ENCODE measurements at regions not wholly inside any gene's neighbourhood (a gene's known extent, or its start where the extent isn't known, plus 50 kb on each side); places are given as distances from the start of the nearest gene placed in this dataset.

DNA sequence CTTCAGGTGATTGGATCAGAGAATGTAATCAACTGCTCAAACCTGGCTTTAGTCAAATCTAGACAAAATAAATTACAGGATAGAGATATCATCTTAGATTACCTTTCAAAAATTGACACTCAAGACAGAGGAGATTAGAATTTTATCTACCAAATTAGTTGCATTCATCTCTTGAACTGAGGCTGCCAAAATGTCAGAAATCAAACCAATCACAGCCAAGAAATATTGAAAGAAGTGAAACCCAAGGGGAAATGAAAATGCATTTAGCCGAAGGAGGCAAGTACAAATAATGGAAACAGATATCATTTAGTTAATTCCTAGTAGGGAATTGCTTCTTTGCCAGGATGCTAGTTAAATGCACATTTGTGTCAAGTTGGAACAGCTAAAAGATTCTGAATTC lies 261.1 kb upstream of the PDZRN3 start:
- peaks cover 21% of the 10 kb centered on the region for H3K9me3 Mint-ChIP-seq
- DNase-seq (ENCODE audit: low spot score) (no peak), ATAC-seq (no peak)
- no peaks in the 10 kb centered on the region for H3K27me3 Mint-ChIP-seq (ENCODE audit: low read depth)
- ChIA-PET CTCF (no interaction called here), POLR2A (no interaction called here)
- H3K4me1 Mint-ChIP-seq: no peaks in the 10 kb centered on the region
- TF ChIP-seq NFE2L1 (CRISPR knock-in tag; IDR thresholded peaks at IDR 0.05) (no peak), ZNF232 (CRISPR knock-in tag; IDR thresholded peaks at IDR 0.05) (no peak), RELA (CRISPR knock-in tag; IDR thresholded peaks at IDR 0.05; ENCODE audit: borderline replicate concordance) (no peak), NR1H2 (CRISPR knock-in tag; IDR thresholded peaks at IDR 0.05) (no peak), TEAD1 (CRISPR knock-in tag; IDR thresholded peaks at IDR 0.05) (no peak), ZBTB43 (CRISPR knock-in tag; IDR thresholded peaks at IDR 0.05) (no peak)
- TF ChIP-seq, protein P1, sequence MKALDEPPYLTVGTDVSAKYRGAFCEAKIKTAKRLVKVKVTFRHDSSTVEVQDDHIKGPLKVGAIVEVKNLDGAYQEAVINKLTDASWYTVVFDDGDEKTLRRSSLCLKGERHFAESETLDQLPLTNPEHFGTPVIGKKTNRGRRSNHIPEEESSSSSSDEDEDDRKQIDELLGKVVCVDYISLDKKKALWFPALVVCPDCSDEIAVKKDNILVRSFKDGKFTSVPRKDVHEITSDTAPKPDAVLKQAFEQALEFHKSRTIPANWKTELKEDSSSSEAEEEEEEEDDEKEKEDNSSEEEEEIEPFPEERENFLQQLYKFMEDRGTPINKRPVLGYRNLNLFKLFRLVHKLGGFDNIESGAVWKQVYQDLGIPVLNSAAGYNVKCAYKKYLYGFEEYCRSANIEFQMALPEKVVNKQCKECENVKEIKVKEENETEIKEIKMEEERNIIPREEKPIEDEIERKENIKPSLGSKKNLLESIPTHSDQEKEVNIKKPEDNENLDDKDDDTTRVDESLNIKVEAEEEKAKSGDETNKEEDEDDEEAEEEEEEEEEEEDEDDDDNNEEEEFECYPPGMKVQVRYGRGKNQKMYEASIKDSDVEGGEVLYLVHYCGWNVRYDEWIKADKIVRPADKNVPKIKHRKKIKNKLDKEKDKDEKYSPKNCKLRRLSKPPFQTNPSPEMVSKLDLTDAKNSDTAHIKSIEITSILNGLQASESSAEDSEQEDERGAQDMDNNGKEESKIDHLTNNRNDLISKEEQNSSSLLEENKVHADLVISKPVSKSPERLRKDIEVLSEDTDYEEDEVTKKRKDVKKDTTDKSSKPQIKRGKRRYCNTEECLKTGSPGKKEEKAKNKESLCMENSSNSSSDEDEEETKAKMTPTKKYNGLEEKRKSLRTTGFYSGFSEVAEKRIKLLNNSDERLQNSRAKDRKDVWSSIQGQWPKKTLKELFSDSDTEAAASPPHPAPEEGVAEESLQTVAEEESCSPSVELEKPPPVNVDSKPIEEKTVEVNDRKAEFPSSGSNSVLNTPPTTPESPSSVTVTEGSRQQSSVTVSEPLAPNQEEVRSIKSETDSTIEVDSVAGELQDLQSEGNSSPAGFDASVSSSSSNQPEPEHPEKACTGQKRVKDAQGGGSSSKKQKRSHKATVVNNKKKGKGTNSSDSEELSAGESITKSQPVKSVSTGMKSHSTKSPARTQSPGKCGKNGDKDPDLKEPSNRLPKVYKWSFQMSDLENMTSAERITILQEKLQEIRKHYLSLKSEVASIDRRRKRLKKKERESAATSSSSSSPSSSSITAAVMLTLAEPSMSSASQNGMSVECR (CRISPR knock-in tag; IDR thresholded peaks at IDR 0.05; ENCODE audit: borderline replicate concordance): no peak
- TF ChIP-seq, protein P2, sequence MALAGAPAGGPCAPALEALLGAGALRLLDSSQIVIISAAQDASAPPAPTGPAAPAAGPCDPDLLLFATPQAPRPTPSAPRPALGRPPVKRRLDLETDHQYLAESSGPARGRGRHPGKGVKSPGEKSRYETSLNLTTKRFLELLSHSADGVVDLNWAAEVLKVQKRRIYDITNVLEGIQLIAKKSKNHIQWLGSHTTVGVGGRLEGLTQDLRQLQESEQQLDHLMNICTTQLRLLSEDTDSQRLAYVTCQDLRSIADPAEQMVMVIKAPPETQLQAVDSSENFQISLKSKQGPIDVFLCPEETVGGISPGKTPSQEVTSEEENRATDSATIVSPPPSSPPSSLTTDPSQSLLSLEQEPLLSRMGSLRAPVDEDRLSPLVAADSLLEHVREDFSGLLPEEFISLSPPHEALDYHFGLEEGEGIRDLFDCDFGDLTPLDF (CRISPR knock-in tag; IDR thresholded peaks at IDR 0.05): no peak
- no peak overlapping the region for H3K27ac Mint-ChIP-seq
- no peaks in the 10 kb centered on the region for H3K36me3 Mint-ChIP-seq
- no peak overlapping the region for H3K4me3 Mint-ChIP-seq

GRCh38 chr3:73884361-73884760 lies 259.6 kb upstream of the PDZRN3 start:
- Mint-ChIP-seq H3K9me3 (peaks cover 23% of the 10 kb centered on the region), H3K4me3 (no peak overlapping the region), H3K4me1 (no peaks in the 10 kb centered on the region), H3K27ac (no peak overlapping the region), H3K27me3 (ENCODE audit: low read depth) (no peaks in the 10 kb centered on the region), H3K36me3 (no peaks in the 10 kb centered on the region)
- POLR2A ChIA-PET: no interaction called here
- DNase-seq (ENCODE audit: low spot score) (no peak), ATAC-seq (no peak)
- CTCF ChIA-PET: no interaction called here
- no peak for TF ChIP-seq RORB (CRISPR knock-in tag; IDR thresholded peaks at IDR 0.05)
- no peak for TF ChIP-seq TP53 (CRISPR knock-in tag; IDR thresholded peaks at IDR 0.05)
- no peak for TF ChIP-seq ZNF232 (CRISPR knock-in tag; IDR thresholded peaks at IDR 0.05)
- TF ChIP-seq, protein P3, sequence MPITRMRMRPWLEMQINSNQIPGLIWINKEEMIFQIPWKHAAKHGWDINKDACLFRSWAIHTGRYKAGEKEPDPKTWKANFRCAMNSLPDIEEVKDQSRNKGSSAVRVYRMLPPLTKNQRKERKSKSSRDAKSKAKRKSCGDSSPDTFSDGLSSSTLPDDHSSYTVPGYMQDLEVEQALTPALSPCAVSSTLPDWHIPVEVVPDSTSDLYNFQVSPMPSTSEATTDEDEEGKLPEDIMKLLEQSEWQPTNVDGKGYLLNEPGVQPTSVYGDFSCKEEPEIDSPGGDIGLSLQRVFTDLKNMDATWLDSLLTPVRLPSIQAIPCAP (CRISPR knock-in tag; IDR thresholded peaks at IDR 0.05): no peak
- TF ChIP-seq IRF2 (CRISPR knock-in tag; IDR thresholded peaks at IDR 0.05; ENCODE audit: borderline replicate concordance, low read depth): no peak
- no peak for TF ChIP-seq CTCF (IDR thresholded peaks at IDR 0.05)
- TF ChIP-seq KAT7 (CRISPR knock-in tag; IDR thresholded peaks at IDR 0.05; ENCODE audit: borderline replicate concordance): no peak

DNA sequence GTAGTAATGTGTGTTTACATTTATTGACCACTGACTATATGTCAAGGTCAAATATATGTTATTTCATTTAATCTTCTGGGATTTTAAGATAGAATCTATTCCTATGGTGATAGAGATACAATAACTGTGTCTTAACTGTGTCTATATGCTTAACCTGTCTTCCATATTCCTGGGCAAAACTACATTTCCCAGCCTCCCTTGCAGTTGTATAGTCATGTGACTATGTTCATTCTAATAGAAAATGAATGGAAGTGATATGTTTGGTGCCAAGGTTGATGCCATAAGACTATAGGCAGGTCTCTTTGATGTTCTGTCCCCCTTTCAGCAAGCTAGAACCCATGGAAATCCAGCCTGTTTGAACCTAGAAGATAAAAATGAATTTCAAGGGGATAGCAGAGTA lies 258.8 kb upstream of the PDZRN3 start:
- H3K4me1 Mint-ChIP-seq: no peaks in the 10 kb centered on the region
- CTCF ChIA-PET: no interaction called here
- no peak overlapping the region for H3K27ac Mint-ChIP-seq
- no peak for TF ChIP-seq ZNF232 (CRISPR knock-in tag; IDR thresholded peaks at IDR 0.05)
- peak; percentile 84 for TF ChIP-seq USF2 (CRISPR knock-in tag; IDR thresholded peaks at IDR 0.05)
- TF ChIP-seq IRF2 (CRISPR knock-in tag; IDR thresholded peaks at IDR 0.05; ENCODE audit: borderline replicate concordance, low read depth): no peak
- TF ChIP-seq, protein P4, sequence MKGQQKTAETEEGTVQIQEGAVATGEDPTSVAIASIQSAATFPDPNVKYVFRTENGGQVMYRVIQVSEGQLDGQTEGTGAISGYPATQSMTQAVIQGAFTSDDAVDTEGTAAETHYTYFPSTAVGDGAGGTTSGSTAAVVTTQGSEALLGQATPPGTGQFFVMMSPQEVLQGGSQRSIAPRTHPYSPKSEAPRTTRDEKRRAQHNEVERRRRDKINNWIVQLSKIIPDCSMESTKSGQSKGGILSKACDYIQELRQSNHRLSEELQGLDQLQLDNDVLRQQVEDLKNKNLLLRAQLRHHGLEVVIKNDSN (CRISPR knock-in tag; IDR thresholded peaks at IDR 0.05): peak; percentile 72
- no peak for DNase-seq (ENCODE audit: low spot score)
- H3K9me3 Mint-ChIP-seq: peaks cover 29% of the 10 kb centered on the region
- H3K4me3 Mint-ChIP-seq: no peak overlapping the region
- POLR2A ChIA-PET: no interaction called here
- no peaks in the 10 kb centered on the region for H3K27me3 Mint-ChIP-seq (ENCODE audit: low read depth)
- no peaks in the 10 kb centered on the region for H3K36me3 Mint-ChIP-seq
- no peak for ATAC-seq
